ENCODE measurements at regions not wholly inside any gene's neighbourhood (a gene's known extent, or its start where the extent isn't known, plus 50 kb on each side); places are given as distances from the start of the nearest gene placed in this dataset.

DNA sequence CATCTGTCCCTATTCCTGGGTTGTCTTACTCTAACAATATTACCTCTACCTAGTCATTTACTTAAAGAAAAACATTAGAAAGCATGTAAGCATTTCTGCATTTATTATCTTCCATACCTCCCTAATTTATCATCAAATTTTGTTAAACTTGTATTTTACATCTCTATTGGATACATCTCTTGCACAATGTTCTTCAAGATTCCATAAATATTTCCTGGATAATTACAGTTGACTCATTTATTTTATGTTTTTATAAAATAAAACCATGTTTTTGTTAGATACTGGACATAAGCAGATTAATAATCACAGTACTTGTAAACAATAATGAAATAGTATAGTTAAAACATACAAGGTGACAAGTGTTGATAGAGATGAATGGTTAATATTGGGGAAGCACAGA lies 209.0 kb downstream of the TMTC3 start:
- DNase-seq (no peak), ATAC-seq (no peak)
- TF ChIP-seq, protein P1, sequence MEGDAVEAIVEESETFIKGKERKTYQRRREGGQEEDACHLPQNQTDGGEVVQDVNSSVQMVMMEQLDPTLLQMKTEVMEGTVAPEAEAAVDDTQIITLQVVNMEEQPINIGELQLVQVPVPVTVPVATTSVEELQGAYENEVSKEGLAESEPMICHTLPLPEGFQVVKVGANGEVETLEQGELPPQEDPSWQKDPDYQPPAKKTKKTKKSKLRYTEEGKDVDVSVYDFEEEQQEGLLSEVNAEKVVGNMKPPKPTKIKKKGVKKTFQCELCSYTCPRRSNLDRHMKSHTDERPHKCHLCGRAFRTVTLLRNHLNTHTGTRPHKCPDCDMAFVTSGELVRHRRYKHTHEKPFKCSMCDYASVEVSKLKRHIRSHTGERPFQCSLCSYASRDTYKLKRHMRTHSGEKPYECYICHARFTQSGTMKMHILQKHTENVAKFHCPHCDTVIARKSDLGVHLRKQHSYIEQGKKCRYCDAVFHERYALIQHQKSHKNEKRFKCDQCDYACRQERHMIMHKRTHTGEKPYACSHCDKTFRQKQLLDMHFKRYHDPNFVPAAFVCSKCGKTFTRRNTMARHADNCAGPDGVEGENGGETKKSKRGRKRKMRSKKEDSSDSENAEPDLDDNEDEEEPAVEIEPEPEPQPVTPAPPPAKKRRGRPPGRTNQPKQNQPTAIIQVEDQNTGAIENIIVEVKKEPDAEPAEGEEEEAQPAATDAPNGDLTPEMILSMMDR (IDR thresholded peaks at IDR 0.05), result no peak
- Histone ChIP-seq H3K9me3 (peaks cover 4% of the 10 kb centered on the region), H3K36me3 (ENCODE audit: low read depth) (no peaks in the 10 kb centered on the region), H3K4me3 (no peak overlapping the region), H3K4me1 (ENCODE audit: low read depth) (no peaks in the 10 kb centered on the region)
- intact Hi-C loops (cut with DNase I, micrococcal nuclease), result no loop called here

DNA sequence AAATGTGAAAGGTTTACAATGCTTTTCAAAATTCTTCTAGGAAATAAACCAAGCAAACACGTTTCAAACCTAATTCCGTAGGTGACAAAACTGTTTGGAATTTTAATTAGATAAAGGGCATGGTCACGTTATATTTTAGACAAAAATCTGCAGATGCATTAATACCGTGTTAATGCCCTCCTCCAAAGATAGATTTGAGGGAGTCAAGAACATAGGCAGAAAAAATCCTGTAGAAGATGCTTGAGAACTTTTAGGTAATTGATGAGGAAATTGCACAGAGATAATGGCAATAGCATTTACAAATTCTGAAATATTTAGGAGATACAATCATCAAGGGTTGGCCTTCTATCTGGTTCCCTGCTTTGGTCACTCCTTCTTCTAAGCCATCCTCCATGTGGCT lies 212.6 kb downstream of the TMTC3 start:
- Histone ChIP-seq H3K4me3 (no peak overlapping the region), H3K4me1 (ENCODE audit: low read depth) (no peaks in the 10 kb centered on the region), H3K36me3 (ENCODE audit: low read depth) (no peaks in the 10 kb centered on the region), H3K9me3 (no peaks in the 10 kb centered on the region)
- ATAC-seq, result no peak
- TF ChIP-seq, protein P1 (IDR thresholded peaks at IDR 0.05), result no peak
- no peak for DNase-seq
- intact Hi-C loops (cut with DNase I, micrococcal nuclease), result no loop called here

DNA sequence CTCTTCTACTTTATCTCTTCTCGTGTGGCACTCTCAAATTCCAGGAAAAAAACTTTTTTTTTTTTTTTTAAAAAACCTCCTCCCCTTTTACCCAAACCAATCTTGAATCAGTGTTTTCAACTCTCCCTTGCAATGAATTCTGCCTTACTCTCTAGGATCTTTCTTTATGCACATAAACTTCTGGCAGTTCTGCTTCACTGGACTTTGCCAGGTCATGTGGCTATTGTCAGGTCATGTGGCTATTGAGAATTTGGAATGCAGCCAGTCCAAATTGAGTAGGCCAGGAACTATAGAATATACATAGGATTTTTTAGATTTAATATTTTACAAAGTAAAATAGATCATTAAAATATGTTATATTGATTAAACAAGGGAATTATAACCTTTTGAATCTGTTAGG lies 218.2 kb downstream of the TMTC3 start:
- DNase-seq, result no peak
- H3K9me3 ChIP-seq, result no peaks in the 10 kb centered on the region
- intact Hi-C loops (cut with DNase I, micrococcal nuclease), result no loop called here
- no peak for ATAC-seq
- no peaks in the 10 kb centered on the region for H3K36me3 ChIP-seq (ENCODE audit: low read depth)
- no peaks in the 10 kb centered on the region for H3K4me1 ChIP-seq (ENCODE audit: low read depth)
- H3K4me3 ChIP-seq, result no peak overlapping the region
- TF ChIP-seq, protein P1 (IDR thresholded peaks at IDR 0.05), result no peak

DNA sequence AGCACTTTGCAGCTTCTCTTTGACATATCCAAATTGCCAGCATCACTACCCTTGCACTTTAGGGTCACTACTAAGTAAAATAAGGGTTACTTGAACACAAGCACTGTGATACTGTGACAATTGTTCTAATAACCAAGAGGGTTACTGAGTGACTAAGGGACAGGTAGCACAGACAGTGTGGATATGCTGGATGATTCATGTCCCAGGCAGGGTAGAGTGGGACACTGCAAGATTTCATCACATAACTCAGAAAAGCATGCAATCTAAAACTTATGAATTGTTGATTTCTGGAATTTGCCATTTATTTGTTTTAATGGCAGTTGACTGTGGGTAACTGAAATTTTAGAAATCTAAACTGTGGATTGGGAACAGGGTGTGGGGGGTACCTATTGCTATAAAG lies 218.8 kb downstream of the KITLG start:
- DNase-seq (no peak), ATAC-seq (no peak)
- Histone ChIP-seq H3K4me3 (no peak overlapping the region), H3K36me3 (ENCODE audit: low read depth) (no peaks in the 10 kb centered on the region), H3K4me1 (ENCODE audit: low read depth) (no peaks in the 10 kb centered on the region), H3K9me3 (no peaks in the 10 kb centered on the region)
- intact Hi-C loops (cut with DNase I, micrococcal nuclease), result no loop called here
- TF ChIP-seq, protein P1 (IDR thresholded peaks at IDR 0.05), result no peak

DNA sequence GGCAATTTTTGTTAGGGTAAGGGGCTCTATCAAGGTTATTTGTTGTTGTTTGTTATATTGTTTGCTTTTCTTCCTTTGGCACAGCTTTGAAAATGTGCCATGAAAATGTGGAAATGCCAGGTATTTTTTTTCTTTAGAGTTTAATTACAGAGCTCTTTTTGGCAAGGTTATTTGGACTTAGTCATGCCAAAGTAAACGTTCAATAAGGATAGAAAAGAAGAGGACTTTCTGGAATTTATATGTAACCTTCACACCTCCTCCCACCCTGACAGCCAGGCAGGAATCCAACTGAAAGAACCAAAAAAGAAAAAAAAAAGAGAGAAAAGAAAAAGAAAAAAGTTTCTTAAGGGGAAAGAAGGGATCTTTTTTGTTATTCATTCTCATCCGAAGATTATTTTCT lies 217.8 kb downstream of the KITLG start:
- Histone ChIP-seq H3K4me3 (no peak overlapping the region), H3K4me1 (ENCODE audit: low read depth) (no peaks in the 10 kb centered on the region), H3K9me3 (no peaks in the 10 kb centered on the region), H3K36me3 (ENCODE audit: low read depth) (no peaks in the 10 kb centered on the region)
- ATAC-seq, result no peak
- TF ChIP-seq, protein P1 (IDR thresholded peaks at IDR 0.05), result no peak
- intact Hi-C loops (cut with DNase I, micrococcal nuclease), result no loop called here
- DNase-seq, result no peak

DNA sequence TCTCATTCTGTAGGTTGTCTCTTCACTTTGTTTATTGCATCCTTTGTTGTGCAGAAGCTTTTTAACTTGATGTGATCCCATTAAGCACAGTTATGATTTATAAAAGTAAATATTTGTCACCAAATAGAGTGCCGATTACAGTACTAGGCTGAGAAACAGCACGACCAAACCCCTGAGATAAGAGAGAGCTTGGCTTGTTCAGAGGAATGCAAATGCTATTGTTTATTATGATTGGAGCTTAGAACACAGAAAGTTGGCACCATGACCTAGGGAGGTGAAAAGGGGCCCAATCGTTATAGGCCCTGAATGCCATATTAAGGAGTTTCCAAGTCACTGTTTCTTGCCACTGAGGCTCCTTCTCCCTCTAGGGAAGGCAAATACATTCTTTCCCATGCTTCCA lies 214.9 kb downstream of the KITLG start:
- intact Hi-C loops (cut with DNase I, micrococcal nuclease), result no loop called here
- H3K4me3 ChIP-seq, result no peak overlapping the region

More for the DNA sequence above, 214.9 kb downstream of the KITLG start:
- no peaks in the 10 kb centered on the region for H3K9me3 ChIP-seq
- H3K36me3 ChIP-seq (ENCODE audit: low read depth), result no peaks in the 10 kb centered on the region
- no peak for DNase-seq
- TF ChIP-seq, protein P1 (IDR thresholded peaks at IDR 0.05), result no peak
- H3K4me1 ChIP-seq (ENCODE audit: low read depth), result no peaks in the 10 kb centered on the region
- no peak for ATAC-seq
